Daoy (cell line): ENCODE measurements at regions not wholly inside any gene's neighbourhood (a gene's known extent, or its start where the extent isn't known, plus 50 kb on each side); places are given as distances from the start of the nearest gene placed in this dataset.

Experiments
- DNase-seq: peaks from one replicate; pipeline ENCODE4 v3.0.0-alpha.2; 2015; ENCODE audit warnings: low read depth

- peak; percentile 71 for DNase-seq
Observed at GRCh38 chr5:68562308-68562707, 346.8 kb downstream of the PIK3R1 start.

- peak; percentile 69 for DNase-seq
Observed at GRCh38 chr5:68565427-68565826, 349.9 kb downstream of the PIK3R1 start.

GRCh38 chr5:68576805-68577204, 361.2 kb downstream of the PIK3R1 start:
- DNase-seq, result no peak

GRCh38 chr5:68582284-68582683, 366.7 kb downstream of the PIK3R1 start:
- no peak for DNase-seq

GRCh38 chr5:68587171-68587570, 371.6 kb downstream of the PIK3R1 start:
- no peak for DNase-seq

- no peak for DNase-seq
Observed at GRCh38 chr5:68591850-68592249, 376.3 kb downstream of the PIK3R1 start.

GRCh38 chr5:68592351-68592750, 376.8 kb downstream of the PIK3R1 start:
- no peak for DNase-seq

- no peak for DNase-seq
Observed at GRCh38 chr5:68593211-68593671, 377.7 kb downstream of the PIK3R1 start.

- no peak for DNase-seq
Observed at GRCh38 chr5:68612972-68613371, 397.4 kb downstream of the PIK3R1 start.

GRCh38 chr5:68618501-68618900, 402.9 kb downstream of the PIK3R1 start:
- peak; percentile 6 for DNase-seq

GRCh38 chr5:68627001-68627400, 411.4 kb downstream of the PIK3R1 start:
- DNase-seq, result no peak

GRCh38 chr5:68628082-68628814, 412.7 kb downstream of the PIK3R1 start:
- no peak for DNase-seq

- DNase-seq, result no peak
Observed at GRCh38 chr5:68630354-68630753, 414.8 kb downstream of the PIK3R1 start.

- DNase-seq, result no peak
Observed at GRCh38 chr5:68631884-68632283, 416.3 kb downstream of the PIK3R1 start.

- DNase-seq, result no peak
Observed at GRCh38 chr5:68641211-68641610, 425.7 kb downstream of the PIK3R1 start.

- DNase-seq, result no peak
Observed at GRCh38 chr5:68643064-68643463, 427.5 kb downstream of the PIK3R1 start.

- no peak for DNase-seq
Observed at GRCh38 chr5:68644971-68645370, 429.4 kb downstream of the PIK3R1 start.

GRCh38 chr5:68646144-68646543, 430.6 kb downstream of the PIK3R1 start:
- DNase-seq, result no peak

- DNase-seq, result no peak
Observed at GRCh38 chr5:68647743-68648142, 432.2 kb downstream of the PIK3R1 start.

- DNase-seq, result no peak
Observed at GRCh38 chr5:68648944-68649857, 433.6 kb downstream of the PIK3R1 start.

- peak; percentile 16 for DNase-seq
Observed at GRCh38 chr5:68652534-68652965, 437.0 kb downstream of the PIK3R1 start.

GRCh38 chr5:68653471-68653870, 437.9 kb downstream of the PIK3R1 start:
- no peak for DNase-seq
